Activated naive CD4-positive, alpha-beta T cell treated with anti-CD3 and anti-CD28 coated beads for 36 hours (primary cell): ENCODE measurements at regions not wholly inside any gene's neighbourhood (a gene's known extent, or its start where the extent isn't known, plus 50 kb on each side); places are given as distances from the start of the nearest gene placed in this dataset.

Experiments
- CTCF ChIA-PET: fragments of 350-600 bp; sonication (Branson Sonifier 250); formaldehyde crosslinking; loops from one replicate; lab custom pipeline; 2021; ENCODE audit warnings: antibody characterized with exemption; lab: Charles Lee
- DNase-seq: peaks from one replicate; pipeline ENCODE4 v3.0.0-alpha.2; 2020
- H3K27ac Mint-ChIP-seq: one replicate; pipeline ENCODE4 v1.8.0; 2021; ENCODE audit warnings: mild to moderate bottlenecking, mixed read lengths
- H3K27me3 Mint-ChIP-seq: one replicate; pipeline ENCODE4 v1.8.0; 2021; ENCODE audit warnings: low read depth, mixed read lengths
- H3K36me3 Mint-ChIP-seq: one replicate; pipeline ENCODE4 v1.8.0; 2021; ENCODE audit warnings: low read depth, mixed read lengths
- H3K4me1 Mint-ChIP-seq: one replicate; pipeline ENCODE4 v1.8.0; 2021; ENCODE audit warnings: low read depth, mixed read lengths
- H3K4me3 Mint-ChIP-seq: one replicate; pipeline ENCODE4 v1.8.0; 2021; ENCODE audit warnings: mild to moderate bottlenecking, moderate library complexity, mixed read lengths
- H3K9me3 Mint-ChIP-seq: one replicate; pipeline ENCODE4 v1.8.0; 2021; ENCODE audit warnings: mixed read lengths
- intact Hi-C: fragments of 100-400 bp; cut with micrococcal nuclease; formaldehyde crosslinking; loops from one replicate; pipeline ENCODE4 v1.15.1; 2023

DNA sequence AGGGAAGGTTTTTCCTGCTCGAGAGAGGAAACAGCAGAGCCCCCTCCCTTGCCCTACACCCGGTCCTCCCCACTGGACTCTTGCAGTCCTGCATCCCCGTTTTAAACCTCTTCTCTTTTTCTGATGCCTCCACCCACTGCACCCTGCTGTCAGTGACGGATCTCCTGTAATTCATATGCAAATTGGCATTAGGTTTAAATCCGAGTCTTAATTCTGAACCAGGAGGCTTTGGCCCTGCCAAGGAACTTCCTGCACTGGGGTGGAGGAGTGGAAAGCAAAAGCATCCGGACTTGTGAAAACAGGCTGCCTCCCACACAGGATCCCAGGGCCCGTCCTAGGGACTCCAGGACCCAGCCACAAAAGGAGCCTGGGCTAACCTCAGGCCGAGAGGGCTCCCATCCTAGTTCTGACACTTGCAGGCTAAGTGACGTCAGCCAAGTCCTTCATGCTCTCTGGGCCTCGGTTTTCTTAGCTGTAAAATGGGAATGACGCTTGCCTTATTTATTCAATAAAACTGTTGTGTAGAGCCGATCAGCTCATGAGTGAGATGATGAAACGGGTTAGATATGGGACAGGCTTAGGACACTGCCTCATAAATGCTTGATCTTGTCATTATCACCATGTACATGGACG, 613.3 kb downstream of the AJAP1 start:
- H3K27ac Mint-ChIP-seq: no peak overlapping the region

GRCh38 chr1:5265438-5266075, 611.1 kb downstream of the AJAP1 start:
- Mint-ChIP-seq H3K27me3 (no peaks in the 10 kb centered on the region), H3K36me3 (peaks cover under 1% of the 10 kb centered on the region), H3K27ac (no peak overlapping the region), H3K4me3 (no peak overlapping the region), H3K9me3 (peaks cover 12% of the 10 kb centered on the region), H3K4me1 (no peaks in the 10 kb centered on the region)
- intact Hi-C loops: no loop called here
- no peak for DNase-seq
- CTCF ChIA-PET: no interaction called here

More for the DNA sequence above, 613.3 kb downstream of the AJAP1 start:
- intact Hi-C loops: no loop called here
- CTCF ChIA-PET: interaction anchor here (0.6 kb wide), 1 partner anchor 28 kb away, joined by 3 read pairs; no protein-coding TSS in a partner anchor
- peaks cover 12% of the 10 kb centered on the region for H3K9me3 Mint-ChIP-seq
- no peak overlapping the region for H3K4me3 Mint-ChIP-seq
- no peak for DNase-seq
- no peaks in the 10 kb centered on the region for H3K36me3 Mint-ChIP-seq
- no peaks in the 10 kb centered on the region for H3K4me1 Mint-ChIP-seq
- no peaks in the 10 kb centered on the region for H3K27me3 Mint-ChIP-seq

DNA sequence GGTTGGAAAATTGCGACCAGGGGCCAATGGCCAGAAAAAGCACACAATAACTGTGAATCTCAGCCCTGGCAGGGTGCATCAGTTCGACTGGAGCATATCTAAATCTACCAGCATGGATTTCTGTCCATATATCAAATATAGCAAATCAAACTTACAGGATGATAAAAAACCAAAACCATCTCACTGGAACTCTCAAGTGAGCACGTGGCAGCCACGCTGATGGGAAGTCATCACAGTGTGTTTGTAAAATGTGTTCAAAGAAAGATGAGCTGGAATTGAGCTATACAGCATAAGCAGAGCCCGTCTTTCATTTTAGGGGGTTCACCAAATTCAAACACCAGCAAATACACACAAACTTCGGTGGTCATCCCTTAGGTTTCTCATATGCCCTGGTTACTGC, 610.1 kb downstream of the AJAP1 start:
- Mint-ChIP-seq H3K27me3 (no peaks in the 10 kb centered on the region), H3K4me1 (no peaks in the 10 kb centered on the region), H3K27ac (no peak overlapping the region), H3K9me3 (peaks cover 16% of the 10 kb centered on the region), H3K36me3 (peaks cover 4% of the 10 kb centered on the region), H3K4me3 (no peak overlapping the region)
- CTCF ChIA-PET: no interaction called here
- DNase-seq: no peak
- intact Hi-C loops: no loop called here

GRCh38 chr1:5256793-5257192, 602.4 kb downstream of the AJAP1 start:
- intact Hi-C loops: no loop called here
- peaks cover 18% of the 10 kb centered on the region for H3K9me3 Mint-ChIP-seq
- DNase-seq: no peak
- H3K4me3 Mint-ChIP-seq: no peak overlapping the region
- peaks cover 9% of the 10 kb centered on the region for H3K36me3 Mint-ChIP-seq
- H3K27me3 Mint-ChIP-seq: no peaks in the 10 kb centered on the region
- no peak overlapping the region for H3K27ac Mint-ChIP-seq
- H3K4me1 Mint-ChIP-seq: no peaks in the 10 kb centered on the region
- CTCF ChIA-PET: no interaction called here

DNA sequence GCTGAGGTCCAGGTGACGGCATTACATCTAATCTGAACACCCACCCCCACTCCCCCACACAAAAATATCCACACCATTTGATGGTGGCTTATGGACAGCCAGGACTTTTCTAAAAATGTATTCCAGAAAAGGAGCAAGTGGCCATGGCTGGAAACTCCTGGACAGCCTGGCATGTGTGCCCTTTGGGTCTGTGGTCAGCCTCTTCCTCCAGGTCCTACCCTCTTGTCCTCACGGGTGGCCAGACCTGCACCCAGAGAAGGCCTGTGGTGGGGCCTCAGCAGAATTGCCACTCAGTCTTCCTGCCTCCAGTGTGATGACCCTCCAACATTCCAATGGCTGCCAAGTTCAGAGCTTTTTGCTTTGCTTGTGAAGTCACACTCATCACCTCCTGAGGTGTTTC, 600.6 kb downstream of the AJAP1 start:
- peaks cover 23% of the 10 kb centered on the region for H3K9me3 Mint-ChIP-seq
- CTCF ChIA-PET: no interaction called here
- no peaks in the 10 kb centered on the region for H3K27me3 Mint-ChIP-seq
- intact Hi-C loops: no loop called here
- no peak overlapping the region for H3K27ac Mint-ChIP-seq
- H3K36me3 Mint-ChIP-seq: peaks cover 7% of the 10 kb centered on the region
- DNase-seq: no peak
- H3K4me1 Mint-ChIP-seq: no peaks in the 10 kb centered on the region
- no peak overlapping the region for H3K4me3 Mint-ChIP-seq

DNA sequence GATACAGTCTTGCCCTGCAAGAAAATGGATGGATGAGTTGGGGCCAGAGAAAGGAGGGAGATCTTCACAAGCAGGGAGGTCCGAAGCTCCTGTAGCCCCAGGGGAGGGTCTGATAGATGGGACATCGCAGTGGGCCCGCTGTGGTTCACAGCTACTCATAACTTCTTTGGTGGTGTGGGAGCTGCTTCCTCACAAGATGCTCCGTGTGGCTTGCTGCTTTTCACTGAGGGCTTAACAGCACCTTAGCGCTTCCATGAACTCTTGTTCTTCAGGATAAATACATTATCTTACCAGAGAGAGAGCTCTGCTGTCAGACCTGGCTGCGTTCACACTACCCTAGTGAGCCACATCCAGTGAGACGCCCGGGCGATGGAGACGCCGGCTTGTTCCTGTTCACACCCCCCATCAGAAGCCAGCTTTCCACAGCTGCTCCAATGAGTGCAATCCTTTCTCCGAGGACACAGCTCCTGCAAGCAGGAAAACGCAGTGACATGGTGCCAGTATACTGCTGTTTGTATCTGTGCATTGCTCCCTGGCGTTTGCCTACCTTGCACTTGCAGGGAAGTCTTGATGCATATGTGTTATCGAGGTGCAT, 599.8 kb downstream of the AJAP1 start:
- Mint-ChIP-seq H3K36me3 (peaks cover 4% of the 10 kb centered on the region), H3K27ac (no peak overlapping the region), H3K4me1 (no peaks in the 10 kb centered on the region), H3K27me3 (no peaks in the 10 kb centered on the region), H3K4me3 (no peak overlapping the region), H3K9me3 (peaks cover 16% of the 10 kb centered on the region)
- intact Hi-C loops: no loop called here
- CTCF ChIA-PET: no interaction called here
- DNase-seq: no peak

GRCh38 chr1:5253036-5253435, 598.6 kb downstream of the AJAP1 start:
- H3K9me3 Mint-ChIP-seq: peaks cover 8% of the 10 kb centered on the region
- no peaks in the 10 kb centered on the region for H3K27me3 Mint-ChIP-seq
- H3K27ac Mint-ChIP-seq: no peak overlapping the region
- no peaks in the 10 kb centered on the region for H3K36me3 Mint-ChIP-seq
- no peaks in the 10 kb centered on the region for H3K4me1 Mint-ChIP-seq
- DNase-seq: no peak
- CTCF ChIA-PET: no interaction called here
- H3K4me3 Mint-ChIP-seq: no peak overlapping the region
- intact Hi-C loops: no loop called here

GRCh38 chr1:5250336-5250735, 595.9 kb downstream of the AJAP1 start:
- Mint-ChIP-seq H3K9me3 (peaks cover 5% of the 10 kb centered on the region), H3K4me3 (no peak overlapping the region), H3K36me3 (no peaks in the 10 kb centered on the region), H3K4me1 (no peaks in the 10 kb centered on the region), H3K27ac (no peak overlapping the region), H3K27me3 (peaks cover 3% of the 10 kb centered on the region)
- intact Hi-C loops: no loop called here
- CTCF ChIA-PET: interaction anchor here (0.6 kb wide), 1 partner anchor 173 kb away, joined by 5 read pairs; no protein-coding TSS in a partner anchor
- no peak for DNase-seq

- Mint-ChIP-seq H3K27me3 (peaks cover 3% of the 10 kb centered on the region), H3K36me3 (no peaks in the 10 kb centered on the region), H3K9me3 (no peaks in the 10 kb centered on the region), H3K27ac (no peak overlapping the region), H3K4me3 (no peak overlapping the region), H3K4me1 (no peaks in the 10 kb centered on the region)
- DNase-seq: no peak
- CTCF ChIA-PET: no interaction called here
- intact Hi-C loops: no loop called here
Observed at GRCh38 chr1:5245348-5245747, 590.9 kb downstream of the AJAP1 start.

- Mint-ChIP-seq H3K27me3 (peaks cover 3% of the 10 kb centered on the region), H3K9me3 (no peaks in the 10 kb centered on the region), H3K4me3 (no peak overlapping the region), H3K4me1 (no peaks in the 10 kb centered on the region), H3K27ac (no peak overlapping the region), H3K36me3 (no peaks in the 10 kb centered on the region)
- intact Hi-C loops: no loop called here
- no peak for DNase-seq
- CTCF ChIA-PET: no interaction called here
Observed at GRCh38 chr1:5244631-5245285, 590.3 kb downstream of the AJAP1 start.

GRCh38 chr1:5242850-5243249, 588.4 kb downstream of the AJAP1 start:
- Mint-ChIP-seq H3K4me3 (no peak overlapping the region), H3K9me3 (peaks cover 3% of the 10 kb centered on the region), H3K36me3 (no peaks in the 10 kb centered on the region), H3K27ac (no peak overlapping the region), H3K4me1 (no peaks in the 10 kb centered on the region), H3K27me3 (peaks cover 3% of the 10 kb centered on the region)
- no peak for DNase-seq
- CTCF ChIA-PET: no interaction called here
- intact Hi-C loops: no loop called here

DNA sequence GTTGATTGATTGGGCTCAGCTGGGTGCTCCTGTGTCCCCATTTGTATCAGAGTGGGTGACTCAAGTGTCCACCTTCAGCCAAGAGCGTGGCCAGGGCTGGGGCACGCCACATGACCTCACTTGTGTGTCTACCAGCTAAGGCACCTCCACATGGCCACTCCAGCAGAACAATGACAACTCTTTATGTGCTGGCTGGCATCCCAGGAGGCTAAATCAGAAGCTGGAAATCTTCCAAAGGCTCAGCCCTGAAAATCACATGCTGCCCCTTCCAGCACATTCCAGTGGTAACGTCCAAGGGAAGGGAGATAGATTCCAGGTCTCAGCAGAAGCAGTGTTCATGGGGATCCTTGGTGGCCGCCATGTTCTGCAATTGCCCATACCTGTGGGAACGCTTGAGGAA, 585.5 kb downstream of the AJAP1 start:
- intact Hi-C loops: no loop called here
- DNase-seq: no peak
- Mint-ChIP-seq H3K9me3 (peaks cover 3% of the 10 kb centered on the region), H3K27me3 (no peaks in the 10 kb centered on the region), H3K27ac (no peak overlapping the region), H3K4me3 (no peak overlapping the region), H3K4me1 (no peaks in the 10 kb centered on the region), H3K36me3 (no peaks in the 10 kb centered on the region)
- CTCF ChIA-PET: interaction anchor here (0.8 kb wide), 1 partner anchor 27 kb away, joined by 3 read pairs; no protein-coding TSS in a partner anchor
